ENCODE measurements at regions not wholly inside any gene's neighbourhood (a gene's known extent, or its start where the extent isn't known, plus 50 kb on each side); places are given as distances from the start of the nearest gene placed in this dataset.

- TF ChIP-seq ZNF444 (CRISPR knock-in tag; IDR thresholded peaks at IDR 0.05) (no peak), CCNT2 (IDR thresholded peaks at IDR 0.05; ENCODE audit: borderline replicate concordance, extremely low read depth, insufficient read length, low read depth, low read length) (peak; percentile 91), NFATC3 (IDR thresholded peaks at IDR 0.05) (no peak), ARID1B (IDR thresholded peaks at IDR 0.05) (peak; percentile 97), TBP (optimal IDR thresholded peaks at IDR 0.05; ENCODE audit: low read depth, low read length) (no peak), U2AF2 (optimal IDR thresholded peaks at IDR 0.05; ENCODE audit: low read depth, low read length) (no peak), HOXB6 (CRISPR knock-in tag; IDR thresholded peaks at IDR 0.05; ENCODE audit: borderline replicate concordance) (no peak), E2F3 (CRISPR knock-in tag; IDR thresholded peaks at IDR 0.05) (no peak), L3MBTL2 (IDR thresholded peaks at IDR 0.05) (0 out of 2 replicates have a peak, but pooled peaks have one; percentile 12), SPI1 (IDR thresholded peaks at IDR 0.05; ENCODE audit: borderline replicate concordance, low read depth, low read length) (peak; percentile 98), SRSF9 (IDR thresholded peaks at IDR 0.05; ENCODE audit: borderline replicate concordance, low read depth, low read length) (no peak), CC2D1A (IDR thresholded peaks at IDR 0.05) (peak; percentile 85; the same call in 1 of the 2 replicates), SMARCA5 (IDR thresholded peaks at IDR 0.05) (no peak), JUN (IDR thresholded peaks at IDR 0.05; ENCODE audit: borderline replicate concordance, low read depth, low read length) (peak; percentile 50; the same call in 1 of the 2 replicates), JUN (CRISPR knock-in tag; IDR thresholded peaks at IDR 0.05; ENCODE audit: borderline replicate concordance) (no peak), TEAD4 (IDR thresholded peaks at IDR 0.05; ENCODE audit: low read length) (peak; percentile 99), TEAD4 (CRISPR knock-in tag; IDR thresholded peaks at IDR 0.05; ENCODE audit: borderline replicate concordance) (no peak), ZBTB34 (CRISPR knock-in tag; IDR thresholded peaks at IDR 0.05) (no peak), USF2 (CRISPR knock-in tag; IDR thresholded peaks at IDR 0.05) (no peak), ZFP1 (CRISPR knock-in tag; IDR thresholded peaks at IDR 0.05) (no peak)
- TF ChIP-seq, protein P1, sequence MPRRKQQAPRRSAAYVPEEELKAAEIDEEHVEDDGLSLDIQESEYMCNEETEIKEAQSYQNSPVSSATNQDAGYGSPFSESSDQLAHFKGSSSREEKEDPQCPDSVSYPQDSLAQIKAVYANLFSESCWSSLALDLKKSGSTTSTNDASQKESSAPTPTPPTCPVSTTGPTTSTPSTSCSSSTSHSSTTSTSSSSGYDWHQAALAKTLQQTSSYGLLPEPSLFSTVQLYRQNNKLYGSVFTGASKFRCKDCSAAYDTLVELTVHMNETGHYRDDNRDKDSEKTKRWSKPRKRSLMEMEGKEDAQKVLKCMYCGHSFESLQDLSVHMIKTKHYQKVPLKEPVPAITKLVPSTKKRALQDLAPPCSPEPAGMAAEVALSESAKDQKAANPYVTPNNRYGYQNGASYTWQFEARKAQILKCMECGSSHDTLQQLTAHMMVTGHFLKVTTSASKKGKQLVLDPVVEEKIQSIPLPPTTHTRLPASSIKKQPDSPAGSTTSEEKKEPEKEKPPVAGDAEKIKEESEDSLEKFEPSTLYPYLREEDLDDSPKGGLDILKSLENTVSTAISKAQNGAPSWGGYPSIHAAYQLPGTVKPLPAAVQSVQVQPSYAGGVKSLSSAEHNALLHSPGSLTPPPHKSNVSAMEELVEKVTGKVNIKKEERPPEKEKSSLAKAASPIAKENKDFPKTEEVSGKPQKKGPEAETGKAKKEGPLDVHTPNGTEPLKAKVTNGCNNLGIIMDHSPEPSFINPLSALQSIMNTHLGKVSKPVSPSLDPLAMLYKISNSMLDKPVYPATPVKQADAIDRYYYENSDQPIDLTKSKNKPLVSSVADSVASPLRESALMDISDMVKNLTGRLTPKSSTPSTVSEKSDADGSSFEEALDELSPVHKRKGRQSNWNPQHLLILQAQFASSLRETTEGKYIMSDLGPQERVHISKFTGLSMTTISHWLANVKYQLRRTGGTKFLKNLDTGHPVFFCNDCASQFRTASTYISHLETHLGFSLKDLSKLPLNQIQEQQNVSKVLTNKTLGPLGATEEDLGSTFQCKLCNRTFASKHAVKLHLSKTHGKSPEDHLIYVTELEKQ (CRISPR knock-in tag; IDR thresholded peaks at IDR 0.05): no peak
- TF ChIP-seq, protein P2, sequence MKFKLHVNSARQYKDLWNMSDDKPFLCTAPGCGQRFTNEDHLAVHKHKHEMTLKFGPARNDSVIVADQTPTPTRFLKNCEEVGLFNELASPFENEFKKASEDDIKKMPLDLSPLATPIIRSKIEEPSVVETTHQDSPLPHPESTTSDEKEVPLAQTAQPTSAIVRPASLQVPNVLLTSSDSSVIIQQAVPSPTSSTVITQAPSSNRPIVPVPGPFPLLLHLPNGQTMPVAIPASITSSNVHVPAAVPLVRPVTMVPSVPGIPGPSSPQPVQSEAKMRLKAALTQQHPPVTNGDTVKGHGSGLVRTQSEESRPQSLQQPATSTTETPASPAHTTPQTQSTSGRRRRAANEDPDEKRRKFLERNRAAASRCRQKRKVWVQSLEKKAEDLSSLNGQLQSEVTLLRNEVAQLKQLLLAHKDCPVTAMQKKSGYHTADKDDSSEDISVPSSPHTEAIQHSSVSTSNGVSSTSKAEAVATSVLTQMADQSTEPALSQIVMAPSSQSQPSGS (CRISPR knock-in tag; IDR thresholded peaks at IDR 0.05): no peak
Observed at GRCh38 chr15:91478717-91479191, 374.8 kb upstream of the SLCO3A1 start (continued).
